ENCODE measurements at regions not wholly inside any gene's neighbourhood (a gene's known extent, or its start where the extent isn't known, plus 50 kb on each side); places are given as distances from the start of the nearest gene placed in this dataset.

DNA sequence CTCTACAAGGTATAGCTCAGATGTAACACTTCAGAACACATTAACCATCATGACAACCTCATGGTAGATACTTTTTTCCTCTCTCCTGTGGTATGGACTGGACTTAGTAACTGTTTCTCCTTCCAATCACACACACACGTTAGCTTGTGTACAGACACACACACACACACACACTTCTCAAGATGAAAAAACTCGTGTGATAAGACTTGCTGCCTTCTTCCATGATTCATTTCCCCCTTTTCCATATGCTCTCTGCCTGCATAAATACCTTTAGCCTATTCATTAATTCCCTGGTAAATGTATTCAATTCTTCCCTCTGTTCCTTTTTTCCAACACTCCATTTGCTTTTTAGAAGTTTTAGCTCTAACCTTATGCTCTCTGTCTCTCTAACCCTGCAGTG lies 118.9 kb upstream of the TANK start:
- DNase-seq (ENCODE audit: low read depth), result peak; percentile 38
- no peak overlapping the region for H3K4me3 ChIP-seq (ENCODE audit: low read depth, low read length)
- TF ChIP-seq, protein P1, sequence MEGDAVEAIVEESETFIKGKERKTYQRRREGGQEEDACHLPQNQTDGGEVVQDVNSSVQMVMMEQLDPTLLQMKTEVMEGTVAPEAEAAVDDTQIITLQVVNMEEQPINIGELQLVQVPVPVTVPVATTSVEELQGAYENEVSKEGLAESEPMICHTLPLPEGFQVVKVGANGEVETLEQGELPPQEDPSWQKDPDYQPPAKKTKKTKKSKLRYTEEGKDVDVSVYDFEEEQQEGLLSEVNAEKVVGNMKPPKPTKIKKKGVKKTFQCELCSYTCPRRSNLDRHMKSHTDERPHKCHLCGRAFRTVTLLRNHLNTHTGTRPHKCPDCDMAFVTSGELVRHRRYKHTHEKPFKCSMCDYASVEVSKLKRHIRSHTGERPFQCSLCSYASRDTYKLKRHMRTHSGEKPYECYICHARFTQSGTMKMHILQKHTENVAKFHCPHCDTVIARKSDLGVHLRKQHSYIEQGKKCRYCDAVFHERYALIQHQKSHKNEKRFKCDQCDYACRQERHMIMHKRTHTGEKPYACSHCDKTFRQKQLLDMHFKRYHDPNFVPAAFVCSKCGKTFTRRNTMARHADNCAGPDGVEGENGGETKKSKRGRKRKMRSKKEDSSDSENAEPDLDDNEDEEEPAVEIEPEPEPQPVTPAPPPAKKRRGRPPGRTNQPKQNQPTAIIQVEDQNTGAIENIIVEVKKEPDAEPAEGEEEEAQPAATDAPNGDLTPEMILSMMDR (conservative IDR thresholded peaks at IDR 0.05; ENCODE audit: low read depth, low read length), result no peak

DNA sequence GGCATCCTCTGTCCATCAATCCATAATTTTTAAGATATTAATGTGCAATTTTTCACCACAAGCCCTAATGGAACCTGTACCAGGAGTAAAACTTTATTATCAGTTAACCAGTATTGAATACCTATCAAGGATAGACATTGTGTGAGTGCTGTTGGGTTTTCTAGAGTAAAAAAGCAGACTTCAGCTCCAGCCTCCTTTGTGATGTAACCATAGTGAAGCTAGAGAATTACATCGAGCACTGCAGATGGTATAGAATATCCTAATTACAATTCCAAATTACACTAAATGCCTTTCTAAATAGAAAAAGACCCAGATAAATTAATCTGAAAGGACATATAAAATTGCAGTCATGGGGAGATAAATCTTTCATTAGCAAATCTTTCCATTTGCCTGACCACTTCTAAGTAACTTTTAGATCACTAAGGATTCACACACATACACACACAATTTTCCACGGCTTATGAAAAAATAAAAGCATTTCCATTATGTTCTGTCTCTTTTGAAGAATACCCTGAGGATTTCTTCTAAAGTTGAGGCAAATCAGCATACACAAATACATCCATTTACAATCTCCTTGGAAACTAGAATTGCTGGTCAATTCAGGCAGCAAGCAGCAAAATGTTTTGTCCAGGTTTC lies 117.1 kb upstream of the TANK start:
- TF ChIP-seq, protein P1 (conservative IDR thresholded peaks at IDR 0.05; ENCODE audit: low read depth, low read length), result no peak

DNA sequence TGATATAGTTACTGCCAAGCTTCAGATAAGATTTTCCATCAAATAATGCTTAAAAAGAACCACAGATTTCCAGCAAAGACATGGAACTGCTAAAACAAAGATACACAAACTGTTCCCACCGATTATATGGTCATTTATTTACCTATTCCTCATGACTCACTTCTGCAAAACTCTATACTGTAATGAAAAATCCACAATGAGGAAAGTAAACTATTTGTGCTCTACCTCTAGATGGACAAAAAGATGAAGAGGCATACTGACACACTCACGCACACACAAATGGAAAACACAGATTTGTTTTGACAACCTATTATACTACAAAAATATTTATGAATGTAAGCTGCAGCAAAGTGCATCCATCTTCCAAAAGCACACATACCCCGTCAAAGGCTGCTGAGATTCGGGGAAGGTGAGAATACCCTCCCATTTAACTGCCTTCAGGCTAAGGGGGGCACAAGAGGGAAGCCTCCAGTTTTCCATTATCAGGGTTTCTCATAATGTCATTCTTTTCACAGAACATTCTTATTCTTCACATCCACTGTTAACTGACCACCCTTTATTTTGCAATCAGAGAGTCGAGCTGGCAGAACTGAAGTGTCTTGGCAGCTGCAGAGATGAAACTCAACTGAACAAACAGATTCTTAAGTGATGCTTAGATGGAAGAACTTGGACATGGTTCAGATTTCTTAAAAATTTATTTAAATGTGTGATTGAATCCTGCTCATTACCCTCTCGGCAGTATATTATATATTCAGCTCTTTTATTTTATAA lies 115.9 kb upstream of the TANK start:
- peak; percentile 61 for DNase-seq (ENCODE audit: low read depth)
- TF ChIP-seq, protein P1 (conservative IDR thresholded peaks at IDR 0.05; ENCODE audit: low read depth, low read length), result no peak
- H3K4me3 ChIP-seq (ENCODE audit: low read depth, low read length), result no peak overlapping the region

More for the DNA sequence above, 117.1 kb upstream of the TANK start:
- H3K4me3 ChIP-seq (ENCODE audit: low read depth, low read length), result no peak overlapping the region
- DNase-seq (ENCODE audit: low read depth), result no peak

DNA sequence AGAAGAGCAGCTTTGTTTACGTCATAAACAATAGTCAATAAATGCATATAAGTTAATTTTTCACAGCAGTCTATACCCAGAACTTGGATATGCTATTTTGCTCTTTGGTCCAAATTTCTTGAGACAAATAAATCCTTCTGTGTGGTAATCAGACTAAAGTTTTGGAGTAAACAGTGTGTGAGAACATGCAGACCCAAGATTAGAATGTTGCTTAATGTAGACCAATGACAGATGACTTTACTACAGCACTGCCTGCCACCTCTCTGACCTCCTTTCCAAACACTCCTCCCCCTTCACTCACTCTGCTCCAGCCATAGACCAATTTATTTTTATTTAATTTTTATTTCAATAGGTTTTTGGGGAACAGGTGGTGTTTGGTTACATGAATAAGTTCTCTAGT lies 115.3 kb upstream of the TANK start:
- TF ChIP-seq, protein P1 (conservative IDR thresholded peaks at IDR 0.05; ENCODE audit: low read depth, low read length), result no peak
- DNase-seq (ENCODE audit: low read depth), result peak; percentile 31

DNA sequence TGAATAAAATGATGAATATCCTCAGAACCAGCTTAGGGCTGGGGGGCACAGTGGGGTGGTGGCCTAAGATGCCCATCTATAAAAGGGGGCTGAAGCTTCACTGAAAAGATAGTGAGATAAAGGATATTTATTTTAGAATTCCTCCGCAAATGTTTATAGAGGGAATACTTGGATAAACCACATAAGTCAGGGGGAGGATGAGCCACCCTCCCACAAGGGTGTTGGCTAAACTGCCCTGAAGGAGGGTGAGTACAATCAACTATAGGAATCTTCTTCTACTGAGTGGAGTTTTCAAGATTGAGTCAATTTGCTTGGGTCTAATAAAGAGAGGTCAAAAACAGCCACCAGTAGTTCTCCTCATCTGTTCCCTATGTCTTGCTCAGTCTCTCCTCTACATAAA lies 114.5 kb upstream of the TANK start:
- peak; percentile 33 for DNase-seq (ENCODE audit: low read depth)

More for the DNA sequence above, 115.3 kb upstream of the TANK start:
- H3K4me3 ChIP-seq (ENCODE audit: low read depth, low read length), result no peak overlapping the region

DNA sequence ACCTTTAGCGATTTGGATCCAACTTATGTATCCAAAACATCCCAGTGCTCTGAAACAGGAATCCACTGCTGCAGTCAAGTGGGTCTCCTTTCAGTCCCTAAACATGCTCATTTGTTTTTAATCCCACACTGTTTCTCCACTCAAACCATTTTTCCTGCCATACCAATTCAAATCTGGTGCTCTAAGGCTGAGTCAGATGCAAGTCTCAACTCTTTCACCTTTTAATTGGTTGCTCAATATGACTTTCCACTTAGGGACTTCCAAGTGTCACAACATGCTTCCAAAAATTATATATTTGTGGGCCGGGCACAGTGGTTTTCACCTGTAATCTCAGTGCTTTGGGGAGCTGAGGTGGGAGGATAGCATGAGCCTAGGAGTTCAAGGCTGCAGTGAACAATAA lies 113.4 kb upstream of the TANK start:
- DNase-seq (ENCODE audit: low read depth), result no peak

More for the DNA sequence above, 114.5 kb upstream of the TANK start:
- no peak overlapping the region for H3K4me3 ChIP-seq (ENCODE audit: low read depth, low read length)
- TF ChIP-seq, protein P1 (conservative IDR thresholded peaks at IDR 0.05; ENCODE audit: low read depth, low read length), result no peak

More for the DNA sequence above, 113.4 kb upstream of the TANK start:
- TF ChIP-seq, protein P1 (conservative IDR thresholded peaks at IDR 0.05; ENCODE audit: low read depth, low read length), result no peak
- H3K4me3 ChIP-seq (ENCODE audit: low read depth, low read length), result no peak overlapping the region

Data from choroid plexus epithelial cell (primary cell).